HG02943 (cell line): ENCODE measurements at regions not wholly inside any gene's neighbourhood (a gene's known extent, or its start where the extent isn't known, plus 50 kb on each side); places are given as distances from the start of the nearest gene placed in this dataset.

Source experiments
- ATAC-seq: cut with Tn5 transposase; IDR thresholded peaks from one replicate; pipeline ENCODE4 v1.9.1; 2021; ENCODE audit warnings: mild to moderate bottlenecking, low read depth, moderate library complexity; ENCODE audit not compliant: unreplicated experiment

GRCh38 chr9:29669613-29670012 lies 2096.3 kb upstream of the C9orf72 start:
- no peak for ATAC-seq

- no peak for ATAC-seq
Measured at GRCh38 chr9:29685531-29685930, 2112.2 kb upstream of the C9orf72 start.

- no peak for ATAC-seq
Measured at GRCh38 chr9:29691145-29691544, 2117.9 kb upstream of the C9orf72 start.

- ATAC-seq: no peak
Measured at GRCh38 chr9:29691758-29692407, 2118.6 kb upstream of the C9orf72 start.

- ATAC-seq: no peak
Measured at GRCh38 chr9:29697011-29697410, 2123.7 kb upstream of the C9orf72 start.

GRCh38 chr9:29701559-29701958 lies 2128.3 kb upstream of the C9orf72 start:
- ATAC-seq: no peak

- no peak for ATAC-seq
Measured at GRCh38 chr9:29701971-29702370, 2128.7 kb upstream of the C9orf72 start.

GRCh38 chr9:29714860-29715259 lies 2141.6 kb upstream of the C9orf72 start:
- no peak for ATAC-seq

- ATAC-seq: no peak
Measured at GRCh38 chr9:29717631-29718030, 2144.3 kb upstream of the C9orf72 start.

- ATAC-seq: no peak
Measured at GRCh38 chr9:29730163-29730562, 2156.9 kb upstream of the C9orf72 start.

GRCh38 chr9:29740518-29740917 lies 2167.2 kb upstream of the C9orf72 start:
- ATAC-seq: no peak

GRCh38 chr9:29741169-29741568 lies 2167.9 kb upstream of the C9orf72 start:
- ATAC-seq: no peak

- no peak for ATAC-seq
Measured at GRCh38 chr9:29750062-29750461, 2176.8 kb upstream of the C9orf72 start.

GRCh38 chr9:29751226-29751625 lies 2177.9 kb upstream of the C9orf72 start:
- ATAC-seq: no peak

- no peak for ATAC-seq
Measured at GRCh38 chr9:29753638-29754037, 2180.4 kb upstream of the C9orf72 start.

- ATAC-seq: no peak
Measured at GRCh38 chr9:29769019-29769418, 2195.7 kb upstream of the C9orf72 start.

- ATAC-seq: no peak
Measured at GRCh38 chr9:29773676-29774075, 2200.4 kb upstream of the C9orf72 start.

GRCh38 chr9:29775491-29775890 lies 2202.2 kb upstream of the C9orf72 start:
- ATAC-seq: no peak

- ATAC-seq: no peak
Measured at GRCh38 chr9:29778281-29778849, 2205.1 kb upstream of the C9orf72 start.

- ATAC-seq: no peak
Measured at GRCh38 chr9:29793970-29794369, 2220.7 kb upstream of the C9orf72 start.

- ATAC-seq: no peak
Measured at GRCh38 chr9:29796291-29796952, 2223.1 kb upstream of the C9orf72 start.

GRCh38 chr9:29798599-29798998 lies 2225.3 kb upstream of the C9orf72 start:
- no peak for ATAC-seq
